IPS DF 6.9 (cell line): ENCODE measurements at regions not wholly inside any gene's neighbourhood (a gene's known extent, or its start where the extent isn't known, plus 50 kb on each side); places are given as distances from the start of the nearest gene placed in this dataset.

Experiments used
- DNase-seq: peaks from one replicate; pipeline ENCODE4 v3.0.0-alpha.2; 2013; ENCODE audit warnings: low read depth, low spot score
- H3K27ac ChIP-seq: one replicate; pipeline ENCODE4 v1.5.1; 2013; ENCODE audit warnings: low read length, control low read depth
- H3K27me3 ChIP-seq: 2 replicates; pipeline ENCODE4 v1.6.1; 2013; ENCODE audit warnings: mild to moderate bottlenecking, low read length; ENCODE audit not compliant: control insufficient read depth, insufficient read depth
- H3K36me3 ChIP-seq: 2 replicates; pipeline ENCODE4 v1.6.1; 2013; ENCODE audit warnings: low read length; ENCODE audit not compliant: control insufficient read depth, insufficient read depth
- H3K4me1 ChIP-seq: 2 replicates; pipeline ENCODE4 v1.6.1; 2013; ENCODE audit warnings: low read length; ENCODE audit not compliant: control insufficient read depth, insufficient read depth
- H3K4me3 ChIP-seq: 2 replicates; pipeline ENCODE4 v1.5.1; 2013; ENCODE audit warnings: mild to moderate bottlenecking, low read length
- H3K9me3 ChIP-seq: 2 replicates; pipeline ENCODE4 v1.6.1; 2013; ENCODE audit warnings: low read length, inconsistent platforms; ENCODE audit not compliant: control insufficient read depth, insufficient read depth
- WGBS: extraction: QIAGEN DNeasy Blood & Tissue Kit; methylation state at CpG from one replicate; pipeline ENCODE4 v1.1.7; 2013; ENCODE audit warnings: mixed read lengths, missing lambda C conversion rate; ENCODE audit not compliant: insufficient read length, insufficient coverage; 5-methylcytosine and 5-hydroxymethylcytosine counted together

DNA sequence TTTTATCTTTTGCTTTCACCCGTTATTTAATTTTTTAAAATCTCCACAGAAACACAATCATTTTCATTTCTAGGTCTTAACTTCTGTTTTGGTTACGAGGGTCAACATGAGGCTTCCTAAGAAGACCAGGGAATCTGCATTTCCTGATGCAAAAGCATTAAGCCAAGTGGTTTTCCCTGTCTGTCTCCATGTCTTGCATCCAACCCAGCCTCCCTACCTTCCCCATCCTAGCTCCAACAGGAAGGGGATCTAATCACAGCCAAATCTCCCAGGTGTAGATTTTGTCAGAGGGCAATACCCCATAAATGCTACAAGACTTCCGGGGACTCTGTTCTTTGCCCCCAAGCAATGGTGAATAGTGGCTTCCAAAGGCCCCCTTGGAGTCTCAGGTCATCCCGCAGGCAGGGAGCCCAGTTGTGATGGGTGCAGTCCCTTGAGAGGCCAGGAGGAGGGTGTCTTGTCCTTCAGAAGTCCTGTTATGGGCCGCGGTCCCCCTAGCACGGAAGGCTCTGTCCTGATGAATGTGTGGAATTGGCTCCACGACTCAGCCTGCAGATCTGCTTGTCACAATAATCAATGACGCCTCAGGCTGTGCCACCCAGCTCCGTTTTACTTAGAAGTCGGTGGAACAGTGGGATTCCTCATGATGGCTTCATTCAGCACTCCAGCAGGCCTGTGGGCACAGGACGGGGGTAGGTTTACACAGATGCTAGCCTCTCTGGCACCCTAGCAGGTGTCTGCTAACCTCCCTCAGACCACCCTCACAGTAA lies 141.1 kb downstream of the RGS9 start:
- no peak for DNase-seq
- Histone ChIP-seq H3K36me3 (no peaks in the 10 kb centered on the region), H3K27me3 (no peaks in the 10 kb centered on the region), H3K4me3 (no peak overlapping the region), H3K9me3 (no peaks in the 10 kb centered on the region), H3K27ac (no peak overlapping the region), H3K4me1 (no peaks in the 10 kb centered on the region)
- 100% methylated on average over 1 of the region's 12 CpGs for WGBS

DNA sequence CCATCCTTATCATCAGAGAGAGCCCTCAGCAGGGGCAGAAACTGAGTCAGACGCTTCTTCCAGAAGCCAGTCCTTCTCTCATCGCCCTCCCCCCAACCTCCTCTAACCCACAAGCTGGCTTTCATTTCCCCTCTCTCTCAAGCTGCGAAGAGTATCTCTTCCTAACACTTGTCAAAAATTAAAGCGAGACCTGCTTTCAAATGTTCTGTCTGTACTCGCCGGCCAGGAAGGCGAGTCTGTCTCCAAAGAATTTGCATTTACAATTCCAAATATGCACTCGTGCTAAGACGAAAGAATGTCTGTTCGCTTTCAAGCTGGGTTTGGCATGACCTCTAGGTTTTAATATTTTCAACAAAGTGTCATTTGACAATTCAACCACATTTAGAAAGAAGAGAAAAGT lies 140.4 kb downstream of the RGS9 start:
- Histone ChIP-seq H3K27me3 (no peaks in the 10 kb centered on the region), H3K27ac (no peak overlapping the region), H3K4me3 (no peak overlapping the region), H3K4me1 (no peaks in the 10 kb centered on the region), H3K36me3 (no peaks in the 10 kb centered on the region), H3K9me3 (no peaks in the 10 kb centered on the region)
- DNase-seq: no peak
- WGBS: no CpG with 5 or more reads among the region's 10 CpGs
